Activated T-cell treated with anti-CD3 and anti-CD28 coated beads, Interleukin-2, amount 50 U/mL, for 1 hour (primary cell): ENCODE measurements at regions not wholly inside any gene's neighbourhood (a gene's known extent, or its start where the extent isn't known, plus 50 kb on each side); places are given as distances from the start of the nearest gene placed in this dataset.

Experiments used
- DNase-seq: peaks from one replicate; pipeline ENCODE4 v3.0.0-alpha.2; 2020

GRCh38 chr13:107456431-107456830 lies 758.9 kb downstream of the LIG4 start:
- DNase-seq = no peak

- DNase-seq = no peak
These were observed 762.5 kb downstream of the LIG4 start for GRCh38 chr13:107452833-107453232.

- no peak for DNase-seq
These were observed 764.4 kb downstream of the LIG4 start for GRCh38 chr13:107450931-107451330.

- DNase-seq = no peak
These were observed 764.9 kb downstream of the LIG4 start for GRCh38 chr13:107450431-107450830.

GRCh38 chr13:107447591-107447990 lies 767.7 kb downstream of the LIG4 start:
- no peak for DNase-seq

GRCh38 chr13:107441279-107441678 lies 774.1 kb downstream of the LIG4 start:
- DNase-seq = no peak

- no peak for DNase-seq
These were observed 777.1 kb downstream of the LIG4 start for GRCh38 chr13:107438251-107438650.

- no peak for DNase-seq
These were observed 781.0 kb downstream of the LIG4 start for GRCh38 chr13:107434347-107434746.

- no peak for DNase-seq
These were observed 787.8 kb downstream of the LIG4 start for GRCh38 chr13:107427536-107427935.

GRCh38 chr13:107422421-107422820 lies 792.9 kb downstream of the LIG4 start:
- no peak for DNase-seq

GRCh38 chr13:107421951-107422350 lies 793.4 kb downstream of the LIG4 start:
- no peak for DNase-seq

GRCh38 chr13:107421028-107421427 lies 794.3 kb downstream of the LIG4 start:
- DNase-seq = no peak

GRCh38 chr13:107413005-107413404 lies 802.3 kb downstream of the LIG4 start:
- no peak for DNase-seq

GRCh38 chr13:107407074-107407473 lies 808.3 kb downstream of the LIG4 start:
- no peak for DNase-seq

- DNase-seq = no peak
These were observed 819.2 kb downstream of the LIG4 start for GRCh38 chr13:107395927-107396662.

- no peak for DNase-seq
These were observed 823.1 kb downstream of the LIG4 start for GRCh38 chr13:107392205-107392604.

- no peak for DNase-seq
These were observed 819.6 kb upstream of the ARGLU1 start for GRCh38 chr13:107387525-107387924.

- no peak for DNase-seq
These were observed 811.6 kb upstream of the ARGLU1 start for GRCh38 chr13:107379407-107380155.

- no peak for DNase-seq
These were observed 808.6 kb upstream of the ARGLU1 start for GRCh38 chr13:107376341-107377125.

- no peak for DNase-seq
These were observed 807.9 kb upstream of the ARGLU1 start for GRCh38 chr13:107375701-107376340.

GRCh38 chr13:107374038-107374437 lies 806.1 kb upstream of the ARGLU1 start:
- no peak for DNase-seq

- DNase-seq = no peak
These were observed 805.6 kb upstream of the ARGLU1 start for GRCh38 chr13:107373551-107373950.
